PC-3 (cell line): ENCODE measurements at regions not wholly inside any gene's neighbourhood (a gene's known extent, or its start where the extent isn't known, plus 50 kb on each side); places are given as distances from the start of the nearest gene placed in this dataset.

Source experiments
- ATAC-seq: fragments of 200-7000 bp; cut with Tn5 transposase; 2 replicates; pipeline ENCODE4 v1.9.1; 2020; ENCODE audit warnings: mild to moderate bottlenecking, moderate library complexity
- BruUV-seq: library from RNA; stranded (reverse); fragments of 400-500 nt; replicated peaks from 2 replicates; lab custom pipeline; 2021; lab: Mats Ljungman, UMichigan
- CTCF ChIA-PET: fragments of 300-600 bp; sonication (Branson Sonifier 250); formaldehyde crosslinking; loops from one replicate; lab custom pipeline; 2022; ENCODE audit warnings: antibody characterized with exemption; lab: Charles Lee
- POLR2A ChIA-PET: fragments of 300-600 bp; sonication (Branson Sonifier 250); formaldehyde crosslinking; loops from one replicate; lab custom pipeline; 2022; ENCODE audit warnings: antibody characterized with exemption; ENCODE audit not compliant: unreplicated experiment; lab: Charles Lee
- DNase-seq: peaks from one replicate; pipeline ENCODE4 v3.0.0-alpha.2; 2015
- H2AFZ ChIP-seq: fragments of 300-600 bp; sonication (generic); 2 replicates; pipeline ENCODE4 v1.6.0; 2016; ENCODE audit warnings: antibody characterized with exemption, low read length
- H3F3A ChIP-seq: fragments of 300-600 bp; sonication (generic); one replicate; pipeline ENCODE4 v1.6.0; 2017; ENCODE audit warnings: antibody characterized with exemption, low read length, control low read depth, mild to moderate bottlenecking; ENCODE audit not compliant: unreplicated experiment
- H3K27ac ChIP-seq: fragments of 300-600 bp; sonication (generic); 2 replicates; pipeline ENCODE4 v1.5.1; 2016; ENCODE audit warnings: mild to moderate bottlenecking, low read length
- H3K27me3 ChIP-seq: fragments of 300-600 bp; sonication (generic); 2 replicates; pipeline ENCODE4 v1.6.1; 2016; ENCODE audit warnings: low read length, mixed read lengths
- H3K36me3 ChIP-seq: fragments of 300-600 bp; sonication (generic); 2 replicates; pipeline ENCODE4 v1.6.1; 2016; ENCODE audit warnings: low read depth, mixed run types, low read length, mixed read lengths
- H3K4me1 ChIP-seq: fragments of 300-600 bp; sonication (generic); 2 replicates; pipeline ENCODE4 v1.5.1; 2016; ENCODE audit warnings: low read length; ENCODE audit not compliant: insufficient read depth
- H3K4me2 ChIP-seq: fragments of 300-600 bp; sonication (generic); 2 replicates; pipeline ENCODE4 v1.6.0; 2016; ENCODE audit warnings: low read length
- H3K4me3 ChIP-seq: fragments of 300-600 bp; sonication (generic); 2 replicates; pipeline ENCODE4 v1.5.1; 2016; ENCODE audit warnings: mild to moderate bottlenecking, low read length, mixed read lengths
- H3K79me2 ChIP-seq: fragments of 300-600 bp; sonication (generic); 2 replicates; pipeline ENCODE4 v1.6.1; 2017; ENCODE audit warnings: low read length, mixed read lengths
- H3K9ac ChIP-seq: fragments of 300-600 bp; sonication (generic); 2 replicates; pipeline ENCODE4 v1.6.0; 2016; ENCODE audit warnings: mild to moderate bottlenecking, low read length
- H3K9me2 ChIP-seq: fragments of 300-600 bp; sonication (generic); replicated peaks from 2 replicates; pipeline ENCODE4 v1.6.1; 2016; ENCODE audit warnings: mixed run types, low read length, mixed read lengths
- H3K9me3 ChIP-seq: fragments of 300-600 bp; sonication (generic); 2 replicates; pipeline ENCODE4 v1.6.1; 2016; ENCODE audit warnings: low read length, mixed read lengths
- H4K20me1 ChIP-seq: fragments of 300-600 bp; sonication (generic); 2 replicates; pipeline ENCODE4 v1.6.1; 2016; ENCODE audit warnings: low read length, mixed read lengths
- EZH2 ChIP-seq: fragments of 300-600 bp; sonication (generic); IDR thresholded peaks from one replicate; pipeline ENCODE4 v1.6.1; 2017; ENCODE audit warnings: antibody characterized with exemption, mild to moderate bottlenecking, low read length; ENCODE audit not compliant: unreplicated experiment
- EZH2phosphoT487 ChIP-seq: fragments of 300-600 bp; sonication (generic); IDR thresholded peaks from 2 replicates; pipeline ENCODE4 v1.6.1; 2018; ENCODE audit warnings: mild to moderate bottlenecking, antibody characterized with exemption, low read length, borderline replicate concordance
- intact Hi-C: fragments of 100-400 bp; cut with micrococcal nuclease; formaldehyde crosslinking; loops from 2 replicates; pipeline ENCODE4 v1.9.0; 2023
- TF ChIP-seq, protein P1 (sequence below): fragments of 300-600 bp; sonication (generic); conservative IDR thresholded peaks from 2 replicates; pipeline ENCODE4 v1.5.1; 2017; ENCODE audit warnings: antibody characterized with exemption, low read depth, mild to moderate bottlenecking, low read length

DNA sequence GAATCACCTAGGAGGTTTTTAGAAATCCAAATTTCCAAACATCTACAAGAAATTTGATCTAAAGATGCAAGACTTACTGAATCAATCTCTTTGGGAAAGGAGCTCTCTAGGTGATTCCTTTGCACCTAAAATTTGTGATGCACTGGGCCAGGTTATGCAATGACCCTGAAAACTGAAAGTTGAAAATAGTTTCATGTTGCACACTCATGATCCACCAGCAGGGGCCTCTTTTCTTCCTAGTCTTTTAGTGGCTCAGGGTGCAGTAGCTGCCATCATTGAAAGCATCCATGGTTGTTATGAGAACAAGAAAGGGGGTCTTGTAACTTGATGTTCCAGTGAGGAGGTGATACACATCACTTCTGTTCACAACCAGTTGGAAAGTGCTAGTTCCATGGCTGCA is 486.8 kb downstream of the PSAT1 start:
- Histone ChIP-seq H3K4me3 (no peak overlapping the region), H3K4me1 (peaks cover 15% of the 10 kb centered on the region), H3K9me2 (no peaks in the 10 kb centered on the region), H3K9ac (no peak overlapping the region), H3K9me3 (no peaks in the 10 kb centered on the region), H3K27ac (no peak overlapping the region), H3K79me2 (no peaks in the 10 kb centered on the region), H2AFZ (no peak overlapping the region), H3F3A (no peaks in the 10 kb centered on the region), H3K36me3 (no peaks in the 10 kb centered on the region), H3K4me2 (no peak overlapping the region), H4K20me1 (no peaks in the 10 kb centered on the region), H3K27me3 (no peaks in the 10 kb centered on the region)
- DNase-seq: no peak
- ATAC-seq: no peak
- TF ChIP-seq, protein P1, sequence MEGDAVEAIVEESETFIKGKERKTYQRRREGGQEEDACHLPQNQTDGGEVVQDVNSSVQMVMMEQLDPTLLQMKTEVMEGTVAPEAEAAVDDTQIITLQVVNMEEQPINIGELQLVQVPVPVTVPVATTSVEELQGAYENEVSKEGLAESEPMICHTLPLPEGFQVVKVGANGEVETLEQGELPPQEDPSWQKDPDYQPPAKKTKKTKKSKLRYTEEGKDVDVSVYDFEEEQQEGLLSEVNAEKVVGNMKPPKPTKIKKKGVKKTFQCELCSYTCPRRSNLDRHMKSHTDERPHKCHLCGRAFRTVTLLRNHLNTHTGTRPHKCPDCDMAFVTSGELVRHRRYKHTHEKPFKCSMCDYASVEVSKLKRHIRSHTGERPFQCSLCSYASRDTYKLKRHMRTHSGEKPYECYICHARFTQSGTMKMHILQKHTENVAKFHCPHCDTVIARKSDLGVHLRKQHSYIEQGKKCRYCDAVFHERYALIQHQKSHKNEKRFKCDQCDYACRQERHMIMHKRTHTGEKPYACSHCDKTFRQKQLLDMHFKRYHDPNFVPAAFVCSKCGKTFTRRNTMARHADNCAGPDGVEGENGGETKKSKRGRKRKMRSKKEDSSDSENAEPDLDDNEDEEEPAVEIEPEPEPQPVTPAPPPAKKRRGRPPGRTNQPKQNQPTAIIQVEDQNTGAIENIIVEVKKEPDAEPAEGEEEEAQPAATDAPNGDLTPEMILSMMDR: peak; percentile 36
- TF ChIP-seq EZH2: no peak
- CTCF ChIA-PET: no interaction called here
- intact Hi-C loops: no loop called here
- POLR2A ChIA-PET: no interaction called here
- BruUV-seq: no TSS peak

DNA sequence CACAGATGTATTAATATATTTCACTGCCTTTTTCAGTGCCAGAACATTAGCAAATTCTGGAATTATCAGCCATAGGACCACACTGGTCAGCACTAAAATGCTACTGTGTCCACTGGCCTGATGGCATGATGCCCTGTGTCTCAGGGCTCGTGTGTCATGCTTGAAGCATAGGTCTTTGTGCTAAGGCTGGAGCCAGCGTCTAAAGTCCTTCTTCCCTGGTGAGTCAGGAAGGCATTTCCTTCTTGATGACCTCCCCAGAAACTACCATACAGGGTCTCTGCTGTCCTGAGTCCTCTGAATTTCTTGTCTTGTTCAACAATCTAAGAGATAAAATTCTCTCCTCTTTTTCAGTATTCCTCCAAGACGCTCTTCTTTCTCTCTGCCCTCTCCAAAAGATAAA is 489.9 kb downstream of the PSAT1 start:
- ATAC-seq: peak; percentile 40; the same call in 1 of the 2 replicates
- Histone ChIP-seq H3K9ac (no peak overlapping the region), H3K36me3 (no peaks in the 10 kb centered on the region), H3K27ac (no peak overlapping the region), H3K4me1 (peaks cover 15% of the 10 kb centered on the region), H2AFZ (no peak overlapping the region), H3F3A (no peaks in the 10 kb centered on the region), H3K27me3 (no peaks in the 10 kb centered on the region), H3K9me3 (no peaks in the 10 kb centered on the region), H3K4me2 (no peak overlapping the region), H3K9me2 (no peaks in the 10 kb centered on the region), H4K20me1 (no peaks in the 10 kb centered on the region), H3K79me2 (no peaks in the 10 kb centered on the region), H3K4me3 (no peak overlapping the region)
- intact Hi-C loops: no loop called here
- no TSS peak for BruUV-seq
- ChIA-PET CTCF (no interaction called here), POLR2A (no interaction called here)
- TF ChIP-seq, protein P1: no peak
- TF ChIP-seq EZH2phosphoT487 (no peak), EZH2 (no peak)
- DNase-seq: peak; percentile 33

DNA sequence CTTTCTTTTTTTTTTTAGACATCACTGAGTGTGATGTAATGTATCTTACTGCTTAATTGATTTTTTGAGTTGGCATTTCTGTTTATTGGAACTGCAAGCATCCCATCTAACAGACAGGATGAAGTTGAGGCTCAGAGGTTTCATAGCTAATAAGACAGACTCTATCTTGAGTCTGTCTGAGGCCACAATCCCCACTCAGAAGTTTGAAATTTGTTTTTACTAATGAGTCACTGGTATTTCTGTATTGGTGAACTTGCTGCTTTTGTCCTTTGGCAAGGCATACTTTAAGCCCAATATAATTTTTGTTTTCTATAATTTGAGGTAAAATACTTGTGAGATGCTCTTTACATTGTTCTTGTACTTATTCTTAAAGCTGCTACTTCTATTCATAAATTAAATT is 491.2 kb downstream of the PSAT1 start:
- POLR2A ChIA-PET: no interaction called here
- no peak for ATAC-seq
- H3K4me2 ChIP-seq: no peak overlapping the region

More for the DNA sequence above, 491.2 kb downstream of the PSAT1 start:
- peaks cover 10% of the 10 kb centered on the region for H3K4me1 ChIP-seq
- H3K27me3 ChIP-seq: no peaks in the 10 kb centered on the region
- H3K9me2 ChIP-seq: no peaks in the 10 kb centered on the region
- TF ChIP-seq EZH2 (no peak), EZH2phosphoT487 (no peak)
- TF ChIP-seq, protein P1: no peak
- H3K9ac ChIP-seq: no peak overlapping the region
- CTCF ChIA-PET: no interaction called here
- DNase-seq: no peak
- H3K4me3 ChIP-seq: no peak overlapping the region
- no peaks in the 10 kb centered on the region for H3K36me3 ChIP-seq
- H3F3A ChIP-seq: no peaks in the 10 kb centered on the region
- intact Hi-C loops: no loop called here
- no peaks in the 10 kb centered on the region for H3K79me2 ChIP-seq
- no peaks in the 10 kb centered on the region for H4K20me1 ChIP-seq
- H2AFZ ChIP-seq: no peak overlapping the region
- BruUV-seq: no TSS peak
- no peak overlapping the region for H3K27ac ChIP-seq
- no peaks in the 10 kb centered on the region for H3K9me3 ChIP-seq
